HCT116 (cell line): ENCODE measurements at regions not wholly inside any gene's neighbourhood (a gene's known extent, or its start where the extent isn't known, plus 50 kb on each side); places are given as distances from the start of the nearest gene placed in this dataset.

ENCODE experiments used
- ATAC-seq: fragments of 200-7000 bp; cut with Tn5 transposase; 2 replicates; pipeline ENCODE4 v1.9.1; 2020; ENCODE audit warnings: mild to moderate bottlenecking, moderate library complexity
- BruUV-seq: library from RNA; stranded (reverse); fragments of 400-500 nt; replicated peaks from 2 replicates; lab custom pipeline; 2021; lab: Mats Ljungman, UMichigan
- CTCF ChIA-PET: fragments of 300-600 bp; sonication (Branson Sonifier 250); formaldehyde crosslinking; loops from one replicate; lab custom pipeline; 2021; ENCODE audit warnings: antibody characterized with exemption; lab: Charles Lee
- POLR2A ChIA-PET: fragments of 300-600, 350-600 bp; sonication (Branson Sonifier 250); formaldehyde crosslinking; loops from one replicate; lab custom pipeline; 2021; ENCODE audit warnings: antibody characterized with exemption; lab: Charles Lee
- RAD21 ChIA-PET, 2 experiments: fragments of 300-600 bp; sonication (Branson Sonifier 250); formaldehyde crosslinking; loops; one replicate each; lab custom pipeline; 2023; ENCODE audit warnings: low total read pairs in 2 of 2; ENCODE audit not compliant: uncharacterized antibody in 2 of 2, unreplicated experiment in 2 of 2, low non-redundant PET in 1 of 2; lab: Charles Lee
- DNase-seq: peaks from one replicate; pipeline ENCODE4 v3.0.0-alpha.2; 2010; ENCODE audit warnings: low read depth, low spot score
- H2AFZ ChIP-seq: fragments of 200-600 bp; shearing (Covaris generic), sonication (generic); 2 replicates; pipeline ENCODE4 v1.6.1; 2017; ENCODE audit warnings: low read depth, mixed run types, mixed read lengths, antibody characterized with exemption, low read length; ENCODE audit not compliant: poor library complexity, severe bottlenecking
- H3K27ac ChIP-seq: 2 replicates; pipeline ENCODE4 v1.5.1; 2012; ENCODE audit warnings: low read depth, low read length
- H3K27me3 ChIP-seq: fragments of 200-600 bp; sonication (generic); 2 replicates; pipeline ENCODE4 v1.6.1; 2016; ENCODE audit warnings: mixed run types, low read length, mixed read lengths; ENCODE audit not compliant: insufficient read depth
- H3K36me3 ChIP-seq, 2 experiments: fragments of 200-500 bp in 1 of 2; fragments of 200-600 bp in 1 of 2; sonication (Bioruptor generic) in 1 of 2; sonication (generic) in 1 of 2; 2 replicates each; pipeline versions ENCODE4 v1.5.1 to v1.6.1; 2014 to 2016; ENCODE audit warnings: low read length in 2 of 2, inconsistent platforms in 1 of 2, mixed read lengths in 1 of 2, mixed run types in 1 of 2; ENCODE audit not compliant: insufficient read depth in 2 of 2, control insufficient read depth in 1 of 2
- H3K4me1 ChIP-seq, 2 experiments: fragments of 200-600 bp in 1 of 2; sonication (generic) in 1 of 2; 2 replicates each; pipeline versions ENCODE4 v1.5.1 to v1.6.1; 2012 to 2017; ENCODE audit warnings: low read length in 2 of 2, inconsistent platforms in 1 of 2, mild to moderate bottlenecking in 1 of 2, mixed read lengths in 1 of 2, mixed run types in 1 of 2, moderate library complexity in 1 of 2; ENCODE audit not compliant: insufficient read depth in 2 of 2, control insufficient read depth in 1 of 2
- H3K4me2 ChIP-seq: fragments of 200-600 bp; sonication (generic); 2 replicates; pipeline ENCODE4 v1.6.1; 2017; ENCODE audit warnings: mixed run types, low read length, mixed read lengths
- H3K4me3 ChIP-seq, 2 experiments: fragments of 200-600 bp in 1 of 2; sonication (generic) in 1 of 2; replicated peaks in 1 of 2; 2 replicates each; pipeline ENCODE4 v1.5.1; 2011 to 2016; ENCODE audit warnings: low read length in 2 of 2, control low read depth in 1 of 2, low read depth in 1 of 2, mild to moderate bottlenecking in 1 of 2, mixed read lengths in 1 of 2, mixed run types in 1 of 2
- H3K79me2 ChIP-seq: fragments of 200-600 bp; sonication (generic); 2 replicates; pipeline ENCODE4 v1.6.1; 2017; ENCODE audit warnings: mild to moderate bottlenecking, mixed run types, low read length, moderate library complexity, mixed read lengths; ENCODE audit not compliant: insufficient read depth
- H3K9ac ChIP-seq: fragments of 200-600 bp; sonication (generic); 2 replicates; pipeline ENCODE4 v1.6.1; 2016; ENCODE audit warnings: low read length, mixed read lengths
- H3K9me2 ChIP-seq: fragments of 200-600 bp; sonication (generic), shearing (Covaris generic); 2 replicates; pipeline ENCODE4 v1.6.1; 2017; ENCODE audit warnings: mixed run types, mild to moderate bottlenecking, moderate library complexity; ENCODE audit not compliant: insufficient read depth
- H3K9me3 ChIP-seq, 2 experiments: fragments of 200-500 bp in 1 of 2; fragments of 200-600 bp in 1 of 2; sonication (Bioruptor generic) in 1 of 2; sonication (generic) in 1 of 2; 2 replicates each; pipeline ENCODE4 v1.6.1; 2014 to 2017; ENCODE audit warnings: low read length in 2 of 2, mixed read lengths in 2 of 2, inconsistent platforms in 1 of 2, low read depth in 1 of 2, mild to moderate bottlenecking in 1 of 2, mixed run types in 1 of 2, moderate library complexity in 1 of 2; ENCODE audit not compliant: control insufficient read depth in 1 of 2, insufficient read depth in 1 of 2
- H4K20me1 ChIP-seq: fragments of 200-600 bp; sonication (generic), shearing (Covaris generic); 2 replicates; pipeline ENCODE4 v1.6.1; 2017; ENCODE audit warnings: mixed run types, mild to moderate bottlenecking, moderate library complexity; ENCODE audit not compliant: insufficient read depth
- CBX3 ChIP-seq: IDR thresholded peaks from 2 replicates; pipeline ENCODE4 v1.6.1; 2012; ENCODE audit warnings: low read depth
- CEBPB ChIP-seq: IDR thresholded peaks from 2 replicates; pipeline ENCODE4 v1.6.1; 2012; ENCODE audit warnings: low read depth
- EZH2 ChIP-seq: fragments of 200-600 bp; sonication (generic); IDR thresholded peaks from 2 replicates; pipeline ENCODE4 v1.6.1; 2017; ENCODE audit warnings: antibody characterized with exemption, mixed run types
- FOSL1 ChIP-seq: IDR thresholded peaks from 2 replicates; pipeline ENCODE4 v1.6.1; 2012; ENCODE audit warnings: low read depth
- JUND ChIP-seq: IDR thresholded peaks from 2 replicates; pipeline ENCODE4 v1.6.1; 2012
- POLR2A ChIP-seq: IDR thresholded peaks from 2 replicates; pipeline ENCODE4 v1.7.0; 2011; ENCODE audit warnings: borderline replicate concordance; ENCODE audit not compliant: insufficient read depth, insufficient read length; ENCODE audit errors: extremely low read depth
- POLR2AphosphoS5 ChIP-seq: IDR thresholded peaks from 2 replicates; pipeline ENCODE4 v1.6.1; 2011; ENCODE audit warnings: mild to moderate bottlenecking, low read depth, low read length, moderate library complexity
- RAD21 ChIP-seq: IDR thresholded peaks from 2 replicates; pipeline ENCODE4 v1.6.1; 2012; ENCODE audit warnings: low read depth, mild to moderate bottlenecking
- SP1 ChIP-seq: IDR thresholded peaks from 2 replicates; pipeline ENCODE4 v1.6.1; 2012; ENCODE audit warnings: low read depth
- TCF7L2 ChIP-seq: IDR thresholded peaks from 2 replicates; pipeline ENCODE4 v1.7.0; 2011; ENCODE audit warnings: borderline replicate concordance, inconsistent platforms; ENCODE audit not compliant: insufficient read depth, insufficient read length; ENCODE audit errors: extremely low read depth
- intact Hi-C: fragments of 100-400 bp; cut with micrococcal nuclease; formaldehyde crosslinking; loops from 2 replicates; pipeline ENCODE4 v1.10.0; 2022
- TF ChIP-seq, protein P1 (sequence below): IDR thresholded peaks from 2 replicates; pipeline ENCODE4 v1.6.1; 2012
- TF ChIP-seq, protein P2 (sequence below): IDR thresholded peaks from 2 replicates; pipeline ENCODE4 v1.6.1; 2012; ENCODE audit warnings: low read depth
- TF ChIP-seq, protein P3 (sequence below): IDR thresholded peaks from 2 replicates; pipeline ENCODE4 v1.6.1; 2011; ENCODE audit warnings: mild to moderate bottlenecking, low read length, moderate library complexity; ENCODE audit not compliant: insufficient replicate concordance; ENCODE audit errors: extremely low read depth

DNA sequence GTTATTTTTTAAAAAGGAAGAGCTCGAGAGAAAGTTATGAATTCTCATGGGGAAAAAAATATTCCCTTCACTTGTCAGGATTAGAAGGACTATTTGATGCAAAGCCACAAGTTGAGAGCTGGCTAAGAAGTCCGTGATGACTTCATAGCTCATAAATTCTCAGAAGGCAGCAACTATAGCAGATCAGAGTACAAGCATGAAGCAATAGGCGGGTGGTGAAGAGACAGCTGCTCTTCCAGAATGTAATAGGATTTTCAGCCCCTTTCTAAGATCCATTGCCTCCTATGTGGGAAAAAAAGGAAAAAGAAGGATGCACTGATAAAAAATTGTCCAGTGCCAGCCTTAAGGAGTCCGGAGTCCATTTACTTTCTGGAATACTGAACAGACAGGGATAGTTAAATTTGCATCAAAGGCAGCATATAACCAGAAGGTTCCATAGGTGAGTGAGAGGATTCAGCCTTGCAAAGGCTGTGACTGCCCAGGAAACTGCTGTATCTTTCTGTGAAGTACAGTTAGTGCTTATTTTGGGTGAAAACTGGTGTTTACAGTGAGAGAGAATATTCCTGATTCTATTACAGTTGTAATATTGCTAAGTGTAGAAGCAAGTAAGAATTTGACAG is 929.5 kb upstream of the ALCAM start:
- Histone ChIP-seq H3K36me3 (peaks cover 0 to 23% of the 10 kb centered on the region in 2 experiments; a peak in 1 of 4 replicates), H2AFZ (no peak overlapping the region), H3K27ac (peak overlapping the region; percentile 61), H3K4me2 (peak overlapping the region; percentile 70), H3K27me3 (no peaks in the 10 kb centered on the region), H3K9me3 (no peaks in the 10 kb centered on the region), H4K20me1 (no peaks in the 10 kb centered on the region; the same call in 1 of the 2 replicates), H3K9ac (peak overlapping the region; percentile 55), H3K79me2 (peaks cover 84% of the 10 kb centered on the region), H3K4me1 (peaks cover 46 to 72% of the 10 kb centered on the region in 2 experiments), H3K4me3 (peak overlapping the region in 1 of 2 experiments; percentile 26; a peak in 2 of 4 replicates), H3K9me2 (no peaks in the 10 kb centered on the region)
- peak; percentile 82 for ATAC-seq
- no TSS peak for BruUV-seq
- RAD21 ChIA-PET: no interaction called here
- intact Hi-C loops: loop anchor here (2.0 kb wide), 1 partner anchor 930 kb away; the partner anchor contains the start of gene ALCAM
- POLR2A ChIA-PET: interaction anchor here (1.1 to 1.3 kb wide), 2 partner anchors 9 to 931 kb away, joined by 4 to 6 read pairs; no protein-coding TSS in a partner anchor
- TF ChIP-seq JUND (peak; percentile 31; the same call in 1 of the 2 replicates), FOSL1 (peak; percentile 47; the same call in 1 of the 2 replicates), EZH2 (no peak), TCF7L2 (no peak), POLR2A (no peak), RAD21 (0 out of 2 replicates have a peak, but pooled peaks have one; percentile 6), CEBPB (peak; percentile 80), CBX3 (0 out of 2 replicates have a peak, but pooled peaks have one; percentile 57), POLR2AphosphoS5 (peak; percentile 42), SP1 (no peak)
- TF ChIP-seq, protein P1, sequence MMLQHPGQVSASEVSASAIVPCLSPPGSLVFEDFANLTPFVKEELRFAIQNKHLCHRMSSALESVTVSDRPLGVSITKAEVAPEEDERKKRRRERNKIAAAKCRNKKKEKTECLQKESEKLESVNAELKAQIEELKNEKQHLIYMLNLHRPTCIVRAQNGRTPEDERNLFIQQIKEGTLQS: peak; percentile 52; the same call in 1 of the 2 replicates
- TF ChIP-seq, protein P2, sequence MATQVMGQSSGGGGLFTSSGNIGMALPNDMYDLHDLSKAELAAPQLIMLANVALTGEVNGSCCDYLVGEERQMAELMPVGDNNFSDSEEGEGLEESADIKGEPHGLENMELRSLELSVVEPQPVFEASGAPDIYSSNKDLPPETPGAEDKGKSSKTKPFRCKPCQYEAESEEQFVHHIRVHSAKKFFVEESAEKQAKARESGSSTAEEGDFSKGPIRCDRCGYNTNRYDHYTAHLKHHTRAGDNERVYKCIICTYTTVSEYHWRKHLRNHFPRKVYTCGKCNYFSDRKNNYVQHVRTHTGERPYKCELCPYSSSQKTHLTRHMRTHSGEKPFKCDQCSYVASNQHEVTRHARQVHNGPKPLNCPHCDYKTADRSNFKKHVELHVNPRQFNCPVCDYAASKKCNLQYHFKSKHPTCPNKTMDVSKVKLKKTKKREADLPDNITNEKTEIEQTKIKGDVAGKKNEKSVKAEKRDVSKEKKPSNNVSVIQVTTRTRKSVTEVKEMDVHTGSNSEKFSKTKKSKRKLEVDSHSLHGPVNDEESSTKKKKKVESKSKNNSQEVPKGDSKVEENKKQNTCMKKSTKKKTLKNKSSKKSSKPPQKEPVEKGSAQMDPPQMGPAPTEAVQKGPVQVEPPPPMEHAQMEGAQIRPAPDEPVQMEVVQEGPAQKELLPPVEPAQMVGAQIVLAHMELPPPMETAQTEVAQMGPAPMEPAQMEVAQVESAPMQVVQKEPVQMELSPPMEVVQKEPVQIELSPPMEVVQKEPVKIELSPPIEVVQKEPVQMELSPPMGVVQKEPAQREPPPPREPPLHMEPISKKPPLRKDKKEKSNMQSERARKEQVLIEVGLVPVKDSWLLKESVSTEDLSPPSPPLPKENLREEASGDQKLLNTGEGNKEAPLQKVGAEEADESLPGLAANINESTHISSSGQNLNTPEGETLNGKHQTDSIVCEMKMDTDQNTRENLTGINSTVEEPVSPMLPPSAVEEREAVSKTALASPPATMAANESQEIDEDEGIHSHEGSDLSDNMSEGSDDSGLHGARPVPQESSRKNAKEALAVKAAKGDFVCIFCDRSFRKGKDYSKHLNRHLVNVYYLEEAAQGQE: no peak
- TF ChIP-seq, protein P3, sequence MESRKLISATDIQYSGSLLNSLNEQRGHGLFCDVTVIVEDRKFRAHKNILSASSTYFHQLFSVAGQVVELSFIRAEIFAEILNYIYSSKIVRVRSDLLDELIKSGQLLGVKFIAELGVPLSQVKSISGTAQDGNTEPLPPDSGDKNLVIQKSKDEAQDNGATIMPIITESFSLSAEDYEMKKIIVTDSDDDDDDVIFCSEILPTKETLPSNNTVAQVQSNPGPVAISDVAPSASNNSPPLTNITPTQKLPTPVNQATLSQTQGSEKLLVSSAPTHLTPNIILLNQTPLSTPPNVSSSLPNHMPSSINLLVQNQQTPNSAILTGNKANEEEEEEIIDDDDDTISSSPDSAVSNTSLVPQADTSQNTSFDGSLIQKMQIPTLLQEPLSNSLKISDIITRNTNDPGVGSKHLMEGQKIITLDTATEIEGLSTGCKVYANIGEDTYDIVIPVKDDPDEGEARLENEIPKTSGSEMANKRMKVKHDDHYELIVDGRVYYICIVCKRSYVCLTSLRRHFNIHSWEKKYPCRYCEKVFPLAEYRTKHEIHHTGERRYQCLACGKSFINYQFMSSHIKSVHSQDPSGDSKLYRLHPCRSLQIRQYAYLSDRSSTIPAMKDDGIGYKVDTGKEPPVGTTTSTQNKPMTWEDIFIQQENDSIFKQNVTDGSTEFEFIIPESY: no peak
- peak; percentile 38 for DNase-seq
- CTCF ChIA-PET: interaction anchor here (1.5 kb wide), 1 partner anchor 23 kb away, joined by 3 read pairs; no protein-coding TSS in a partner anchor
